Parathyroid adenoma (tissue), 2 donors: ENCODE measurements at regions not wholly inside any gene's neighbourhood (a gene's known extent, or its start where the extent isn't known, plus 50 kb on each side); places are given as distances from the start of the nearest gene placed in this dataset.
"Not testable (repeated sequence)": the region's sequence is repeated elsewhere in the genome, so short reads cannot be mapped to it uniquely, and the experiment has no call there.

Experiments
- H2AFZ ChIP-seq: fragments of 300-600 bp; sonication (generic); one replicate; pipeline ENCODE4 v1.7.0; 2017; ENCODE audit warnings: antibody characterized with exemption, mild to moderate bottlenecking
- H3K27ac ChIP-seq: fragments of 300-600 bp; sonication (generic); one replicate; pipeline ENCODE4 v1.7.0; 2017
- H3K27me3 ChIP-seq: fragments of 300-600 bp; sonication (generic); one replicate; pipeline ENCODE4 v1.7.0; 2017; ENCODE audit warnings: low read length; ENCODE audit not compliant: control insufficient read depth, insufficient read depth
- H3K36me3 ChIP-seq: fragments of 300-600 bp; sonication (generic); one replicate; pipeline ENCODE4 v1.7.0; 2017; ENCODE audit warnings: low read length; ENCODE audit not compliant: control insufficient read depth, insufficient read depth
- H3K4me1 ChIP-seq: fragments of 300-600 bp; sonication (generic); one replicate; pipeline ENCODE4 v1.7.0; 2017; ENCODE audit warnings: control low read depth
- H3K4me2 ChIP-seq: fragments of 300-600 bp; sonication (generic); one replicate; pipeline ENCODE4 v1.7.0; 2017; ENCODE audit warnings: low read length
- H3K4me3 ChIP-seq: fragments of 300-600 bp; sonication (generic); one replicate; pipeline ENCODE4 v1.7.0; 2017; ENCODE audit warnings: low read depth, low read length
- H3K79me2 ChIP-seq: fragments of 300-600 bp; sonication (generic); one replicate; pipeline ENCODE4 v1.7.0; 2017; ENCODE audit warnings: control low read depth
- H3K9ac ChIP-seq: fragments of 300-600 bp; sonication (generic); one replicate; pipeline ENCODE4 v1.7.0; 2017; ENCODE audit warnings: mild to moderate bottlenecking
- H3K9me3 ChIP-seq: fragments of 300-600 bp; sonication (generic); one replicate; pipeline ENCODE4 v1.7.0; 2017; ENCODE audit warnings: low read length; ENCODE audit not compliant: control insufficient read depth
- CTCF ChIP-seq: fragments of 300-600 bp; sonication (generic); IDR thresholded peaks from one replicate; pipeline ENCODE4 v1.7.0; 2017; ENCODE audit warnings: antibody characterized with exemption, mild to moderate bottlenecking
- donor health status: primary hyperparathyroidism.

- no peak for TF ChIP-seq CTCF
- H3K9ac ChIP-seq: no peak overlapping the region
- H3K4me2 ChIP-seq: no peak overlapping the region
- H3K36me3 ChIP-seq: no peaks in the 10 kb centered on the region
- no peak overlapping the region for H2AFZ ChIP-seq
- no peaks in the 10 kb centered on the region for H3K4me1 ChIP-seq
- no peaks in the 10 kb centered on the region for H3K27me3 ChIP-seq
- H3K79me2 ChIP-seq: no peaks in the 10 kb centered on the region
- no peaks in the 10 kb centered on the region for H3K9me3 ChIP-seq
- no peak overlapping the region for H3K27ac ChIP-seq
- H3K4me3 ChIP-seq: no peak overlapping the region
Measured at GRCh38 chr12:58117201-58117600, 175.8 kb downstream of the ATP23 start.

- no peak overlapping the region for H3K4me3 ChIP-seq
- no peaks in the 10 kb centered on the region for H3K36me3 ChIP-seq
- H2AFZ ChIP-seq: no peak overlapping the region
- H3K9me3 ChIP-seq: no peaks in the 10 kb centered on the region
- H3K4me2 ChIP-seq: no peak overlapping the region
- H3K79me2 ChIP-seq: no peaks in the 10 kb centered on the region
- H3K9ac ChIP-seq: no peak overlapping the region
- H3K27ac ChIP-seq: no peak overlapping the region
- H3K4me1 ChIP-seq: no peaks in the 10 kb centered on the region
- no peak for TF ChIP-seq CTCF
- no peaks in the 10 kb centered on the region for H3K27me3 ChIP-seq
Measured at GRCh38 chr12:58117667-58118066, 176.3 kb downstream of the ATP23 start.

- not testable (repeated sequence) for H3K27ac ChIP-seq, H3K36me3 ChIP-seq, H3K27me3 ChIP-seq, H3K79me2 ChIP-seq, H3K4me2 ChIP-seq, H3K4me3 ChIP-seq, H3K4me1 ChIP-seq, H3K9ac ChIP-seq, H3K9me3 ChIP-seq, H2AFZ ChIP-seq
Measured at GRCh38 chr12:58125761-58126160, 184.4 kb downstream of the ATP23 start.

- Histone ChIP-seq H3K79me2 (no peaks in the 10 kb centered on the region), H3K4me3 (no peak overlapping the region), H3K9me3 (no peaks in the 10 kb centered on the region), H3K4me1 (no peaks in the 10 kb centered on the region), H2AFZ (no peak overlapping the region), H3K4me2 (no peak overlapping the region), H3K27me3 (no peaks in the 10 kb centered on the region), H3K27ac (no peak overlapping the region), H3K36me3 (no peaks in the 10 kb centered on the region), H3K9ac (no peak overlapping the region)
- no peak for TF ChIP-seq CTCF
Measured at GRCh38 chr12:58131986-58132755, 190.8 kb downstream of the ATP23 start.

GRCh38 chr12:58138424-58138823 is 197.1 kb downstream of the ATP23 start:
- H3K9me3 ChIP-seq: no peaks in the 10 kb centered on the region
- H3K36me3 ChIP-seq: no peaks in the 10 kb centered on the region
- no peak overlapping the region for H3K4me3 ChIP-seq
- H3K27me3 ChIP-seq: no peaks in the 10 kb centered on the region
- H2AFZ ChIP-seq: no peak overlapping the region
- no peaks in the 10 kb centered on the region for H3K79me2 ChIP-seq
- no peak overlapping the region for H3K27ac ChIP-seq
- no peak for TF ChIP-seq CTCF
- H3K9ac ChIP-seq: no peak overlapping the region
- H3K4me2 ChIP-seq: no peak overlapping the region
- no peaks in the 10 kb centered on the region for H3K4me1 ChIP-seq
